Activated T-helper 2 cell treated with anti-CD3 and anti-CD28 coated beads, Interferon-gamma antibody, Interleukin-2, Interleukin-4, amounts not matched to agents 10 μg/mL and 5 μg/mL and 100 μg/mL, durations not matched to agents 14 hours and 24 hours and 36 hours (primary cell): ENCODE measurements at regions not wholly inside any gene's neighbourhood (a gene's known extent, or its start where the extent isn't known, plus 50 kb on each side); places are given as distances from the start of the nearest gene placed in this dataset.

ENCODE experiments used
- DNase-seq: peaks from one replicate; pipeline ENCODE4 v3.0.0; 2021; ENCODE audit warnings: low spot score
- H3K27ac Mint-ChIP-seq: one replicate; pipeline ENCODE4 v1.8.0; 2021; ENCODE audit warnings: mixed read lengths
- H3K27me3 Mint-ChIP-seq: one replicate; pipeline ENCODE4 v1.8.0; 2021; ENCODE audit warnings: low read depth, mixed read lengths
- H3K36me3 Mint-ChIP-seq: one replicate; pipeline ENCODE4 v1.8.0; 2021; ENCODE audit warnings: low read depth, mixed read lengths
- H3K4me1 Mint-ChIP-seq: one replicate; pipeline ENCODE4 v1.8.0; 2021; ENCODE audit warnings: low read depth, mixed read lengths
- H3K4me3 Mint-ChIP-seq: one replicate; pipeline ENCODE4 v1.8.0; 2021; ENCODE audit warnings: low read depth, mild to moderate bottlenecking, moderate library complexity, mixed read lengths
- H3K9me3 Mint-ChIP-seq: one replicate; pipeline ENCODE4 v1.8.0; 2021; ENCODE audit warnings: mixed read lengths
- intact Hi-C: fragments of 100-400 bp; cut with micrococcal nuclease; formaldehyde crosslinking; loops from one replicate; pipeline ENCODE4 v1.15.1; 2023

DNA sequence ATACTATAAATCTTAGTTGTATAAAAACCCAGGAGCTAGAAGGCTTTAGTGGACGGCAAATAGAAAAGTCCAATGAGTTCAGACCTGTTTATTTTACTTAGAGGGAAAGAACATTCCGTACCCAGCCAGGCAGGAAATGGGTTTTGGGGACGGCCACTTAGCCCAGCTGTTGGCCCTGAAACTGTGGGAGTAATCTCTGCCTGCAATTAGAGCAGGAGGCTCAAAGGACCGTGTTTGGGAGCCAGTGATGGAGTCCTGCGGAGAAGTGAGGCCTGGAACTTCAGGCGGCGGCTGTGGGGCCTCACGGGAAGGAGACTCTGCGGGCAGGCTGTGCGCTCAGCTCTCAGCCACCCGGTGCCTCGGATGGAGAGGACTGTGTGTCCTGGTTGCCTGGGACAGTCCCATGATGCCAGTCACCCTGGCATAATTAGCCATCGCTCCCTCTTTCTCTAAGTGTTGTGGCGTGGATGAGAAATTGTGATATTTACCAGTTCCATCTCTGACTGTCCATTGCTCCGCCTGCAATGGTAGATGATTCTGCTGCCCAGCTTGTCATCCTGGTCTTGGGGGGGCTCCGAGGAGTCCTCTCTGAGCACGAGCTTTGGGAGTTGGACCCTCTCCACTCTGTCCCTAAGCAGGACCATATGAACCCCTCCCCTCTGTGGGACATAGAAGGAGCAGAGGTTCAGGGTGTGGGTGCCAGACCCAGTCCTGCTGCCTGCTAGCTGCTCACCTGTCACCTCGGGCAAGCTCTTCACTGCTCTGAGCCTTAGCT lies 530.3 kb downstream of the TBC1D22A start:
- Mint-ChIP-seq H3K4me1 (no peaks in the 10 kb centered on the region), H3K27me3 (no peaks in the 10 kb centered on the region), H3K27ac (no peak overlapping the region), H3K36me3 (no peaks in the 10 kb centered on the region), H3K9me3 (no peaks in the 10 kb centered on the region), H3K4me3 (no peak overlapping the region)
- intact Hi-C loops: no loop called here
- DNase-seq: no peak

DNA sequence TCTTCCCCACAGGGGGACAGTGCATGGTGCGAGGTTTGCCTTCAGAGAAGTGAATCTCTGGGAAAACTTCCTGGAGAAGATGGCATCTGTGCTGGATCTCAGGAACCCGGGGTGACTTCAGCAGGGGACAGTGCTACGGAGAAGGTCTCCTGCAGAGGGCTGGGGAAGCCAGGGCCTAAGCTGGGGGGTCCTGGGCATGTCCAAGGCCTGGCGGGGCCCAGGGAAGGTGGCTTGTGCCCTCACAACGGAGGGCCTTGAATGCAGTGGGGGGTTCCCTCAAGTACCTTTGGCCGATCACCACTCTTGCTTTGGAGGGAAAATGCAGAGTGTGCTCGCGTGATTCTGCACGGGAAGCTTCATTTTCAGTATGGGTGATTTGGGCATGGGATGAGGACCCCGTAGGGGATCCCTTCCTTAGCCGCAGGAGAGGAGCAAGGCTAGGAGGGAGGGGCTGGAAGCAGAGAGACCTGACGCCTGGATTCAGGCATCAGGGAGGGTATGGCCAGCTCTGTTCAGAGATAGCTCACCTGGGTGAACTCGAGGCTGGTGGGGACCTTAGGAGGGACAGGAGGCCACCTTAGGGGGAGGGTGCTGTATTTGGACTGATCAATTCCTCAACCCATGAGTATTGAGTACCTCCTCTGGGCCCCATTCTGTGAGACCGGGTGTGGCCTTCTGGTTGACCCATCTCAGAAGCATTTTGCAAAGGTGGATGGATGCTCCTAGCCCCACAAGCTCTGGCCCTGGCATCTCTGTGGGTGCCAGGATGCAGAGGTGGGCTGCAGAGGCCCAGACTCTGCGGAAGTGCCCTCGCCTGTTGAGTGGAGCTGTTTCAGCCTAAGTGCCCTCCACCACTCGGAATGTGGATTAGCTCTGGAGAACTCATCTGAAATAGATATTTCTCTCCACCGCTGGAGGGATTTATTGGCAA lies 529.4 kb downstream of the TBC1D22A start:
- H3K27me3 Mint-ChIP-seq: no peaks in the 10 kb centered on the region
- no peak overlapping the region for H3K4me3 Mint-ChIP-seq
- no peak overlapping the region for H3K27ac Mint-ChIP-seq
- no peaks in the 10 kb centered on the region for H3K36me3 Mint-ChIP-seq
- DNase-seq: no peak
- intact Hi-C loops: no loop called here
- H3K9me3 Mint-ChIP-seq: no peaks in the 10 kb centered on the region
- no peaks in the 10 kb centered on the region for H3K4me1 Mint-ChIP-seq

DNA sequence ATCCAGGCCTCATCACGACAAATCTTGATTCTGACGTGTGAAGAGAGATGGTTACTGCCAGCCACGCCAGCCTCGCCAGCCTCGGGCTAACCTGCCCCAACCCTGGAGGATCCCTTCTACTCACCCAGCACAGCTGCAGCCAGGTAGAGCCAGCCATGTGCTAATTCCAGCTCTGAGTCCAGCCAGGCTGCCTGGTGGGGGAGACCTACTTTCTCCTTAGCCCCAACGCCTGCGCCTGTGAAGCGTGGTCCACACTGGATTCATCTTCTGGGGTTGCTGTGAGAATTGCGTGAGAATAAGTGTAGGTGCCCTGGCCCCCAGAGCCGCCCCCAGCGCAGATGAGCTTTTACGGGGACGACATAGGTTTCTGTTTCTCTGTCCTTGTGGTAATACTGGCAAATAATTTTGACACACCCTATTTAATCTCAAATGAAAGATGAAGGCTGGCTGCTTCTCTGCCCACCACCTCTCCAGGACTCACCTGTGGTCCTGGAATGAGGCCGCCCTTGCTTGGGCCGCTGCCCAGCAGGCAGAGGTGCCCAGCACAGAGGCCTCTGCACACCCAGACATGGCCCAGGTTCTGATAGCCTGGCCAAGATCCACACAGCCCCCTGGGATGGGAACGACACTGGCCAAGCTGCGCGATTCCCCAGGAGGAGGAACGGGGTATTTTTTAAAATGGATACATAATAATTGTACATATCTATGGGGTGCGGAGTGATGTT lies 528.4 kb downstream of the TBC1D22A start:
- DNase-seq: no peak
- Mint-ChIP-seq H3K9me3 (no peaks in the 10 kb centered on the region), H3K36me3 (no peaks in the 10 kb centered on the region), H3K4me1 (no peaks in the 10 kb centered on the region), H3K27ac (no peak overlapping the region), H3K27me3 (no peaks in the 10 kb centered on the region), H3K4me3 (no peak overlapping the region)
- intact Hi-C loops: no loop called here

DNA sequence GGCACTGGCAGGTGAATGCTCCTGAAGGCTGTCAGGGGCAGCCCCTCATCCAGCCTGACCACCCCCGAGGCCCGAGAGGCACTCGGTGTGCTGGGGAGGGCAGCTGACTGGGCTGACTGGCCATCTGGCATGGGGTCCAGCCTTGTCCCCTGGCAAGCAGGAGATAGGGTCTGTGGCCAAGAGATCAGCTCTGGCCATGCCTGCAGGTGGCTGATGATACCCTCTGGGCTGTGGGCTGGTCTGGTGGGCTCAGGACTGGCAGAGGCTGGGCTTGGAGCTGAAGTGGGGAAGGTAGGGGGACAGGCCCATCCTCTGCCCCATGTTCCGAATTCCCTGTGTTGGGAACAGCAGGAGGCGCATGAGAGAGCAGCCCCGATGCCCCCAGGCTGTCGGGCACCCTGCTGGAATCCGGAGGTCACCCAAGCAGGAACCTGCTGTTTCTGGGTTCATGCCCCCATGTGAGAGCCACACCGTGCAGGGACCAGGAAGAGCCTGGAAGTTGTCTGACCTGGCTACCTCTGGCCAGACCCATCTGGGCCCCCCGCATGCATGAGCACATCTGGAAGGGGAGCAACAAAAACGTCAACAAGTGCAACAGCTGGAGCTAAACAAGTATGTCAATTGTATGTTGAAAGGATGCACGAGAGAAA lies 527.0 kb downstream of the TBC1D22A start:
- intact Hi-C loops: no loop called here
- Mint-ChIP-seq H3K4me1 (no peaks in the 10 kb centered on the region), H3K4me3 (no peak overlapping the region), H3K9me3 (no peaks in the 10 kb centered on the region), H3K27me3 (no peaks in the 10 kb centered on the region), H3K27ac (no peak overlapping the region), H3K36me3 (no peaks in the 10 kb centered on the region)
- no peak for DNase-seq

DNA sequence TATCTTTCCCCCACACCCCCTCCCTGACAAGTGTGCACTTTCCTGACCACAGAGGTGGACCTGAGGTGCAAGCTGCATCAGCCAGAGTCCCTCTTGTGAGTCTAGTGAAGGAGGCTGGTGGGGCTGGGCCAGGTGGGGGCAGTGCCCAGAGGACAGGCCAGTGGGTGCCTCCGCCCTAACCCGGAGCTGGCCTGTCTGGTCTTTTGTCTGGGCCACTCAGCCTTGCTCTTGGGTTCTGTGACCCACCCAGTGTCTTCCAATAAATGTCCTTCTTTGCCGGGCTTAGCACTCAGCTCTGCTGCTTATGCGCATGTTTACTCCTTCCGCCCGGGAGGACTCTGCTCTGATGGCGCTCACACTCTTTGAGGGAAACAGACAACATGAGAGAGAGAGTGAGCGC lies 526.2 kb downstream of the TBC1D22A start:
- no peak overlapping the region for H3K27ac Mint-ChIP-seq
- no peak overlapping the region for H3K4me3 Mint-ChIP-seq
- no peaks in the 10 kb centered on the region for H3K27me3 Mint-ChIP-seq
- no peak for DNase-seq
- no peaks in the 10 kb centered on the region for H3K9me3 Mint-ChIP-seq
- H3K36me3 Mint-ChIP-seq: no peaks in the 10 kb centered on the region
- H3K4me1 Mint-ChIP-seq: no peaks in the 10 kb centered on the region
- intact Hi-C loops: no loop called here

DNA sequence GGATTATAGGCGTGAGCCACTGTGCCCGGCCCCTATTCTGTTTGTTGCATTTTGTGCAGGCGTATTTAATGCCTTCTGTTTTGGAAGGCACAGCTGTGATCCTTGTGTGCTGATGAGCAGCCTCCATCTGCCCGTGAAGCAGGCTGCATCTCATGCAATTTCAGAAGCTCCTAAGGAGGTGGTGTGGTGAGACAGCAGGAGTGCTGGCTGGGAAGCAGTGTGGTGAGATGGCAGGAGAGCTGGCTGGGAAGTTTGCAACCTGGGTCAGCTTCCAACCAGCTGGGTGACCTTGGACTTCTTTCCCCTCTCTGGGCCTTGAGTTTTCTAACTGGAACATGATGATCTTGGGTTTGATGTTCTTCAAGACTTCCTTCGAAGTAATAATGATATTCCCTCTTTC lies 525.1 kb downstream of the TBC1D22A start:
- no peak for DNase-seq
- H3K36me3 Mint-ChIP-seq: no peaks in the 10 kb centered on the region
- H3K9me3 Mint-ChIP-seq: no peaks in the 10 kb centered on the region
- no peaks in the 10 kb centered on the region for H3K4me1 Mint-ChIP-seq
- intact Hi-C loops: no loop called here
- H3K27me3 Mint-ChIP-seq: no peaks in the 10 kb centered on the region
- no peak overlapping the region for H3K4me3 Mint-ChIP-seq
- H3K27ac Mint-ChIP-seq: no peak overlapping the region

DNA sequence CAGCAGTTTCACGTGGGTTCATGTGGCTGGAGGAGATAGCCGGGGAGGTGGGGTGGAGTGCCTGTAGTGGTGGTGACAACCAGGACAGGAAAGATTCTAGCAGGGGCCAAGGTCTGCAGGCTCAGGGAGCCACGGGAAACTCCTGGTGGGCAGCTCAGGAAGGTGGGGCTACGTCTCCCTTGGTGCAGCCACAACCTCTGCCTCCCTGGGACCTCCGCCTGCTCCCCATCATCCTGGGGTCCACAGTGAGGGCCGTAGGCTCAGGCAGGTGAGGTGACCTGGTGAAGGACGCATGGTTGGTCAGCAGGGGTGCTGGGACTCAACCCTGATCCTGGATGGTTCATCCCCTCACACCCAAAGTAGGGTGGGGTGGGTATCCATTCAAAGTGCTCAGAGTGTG lies 524.1 kb downstream of the TBC1D22A start:
- Mint-ChIP-seq H3K4me3 (no peak overlapping the region), H3K27me3 (no peaks in the 10 kb centered on the region), H3K27ac (no peak overlapping the region), H3K9me3 (no peaks in the 10 kb centered on the region), H3K36me3 (no peaks in the 10 kb centered on the region), H3K4me1 (no peaks in the 10 kb centered on the region)
- no peak for DNase-seq
- intact Hi-C loops: no loop called here

DNA sequence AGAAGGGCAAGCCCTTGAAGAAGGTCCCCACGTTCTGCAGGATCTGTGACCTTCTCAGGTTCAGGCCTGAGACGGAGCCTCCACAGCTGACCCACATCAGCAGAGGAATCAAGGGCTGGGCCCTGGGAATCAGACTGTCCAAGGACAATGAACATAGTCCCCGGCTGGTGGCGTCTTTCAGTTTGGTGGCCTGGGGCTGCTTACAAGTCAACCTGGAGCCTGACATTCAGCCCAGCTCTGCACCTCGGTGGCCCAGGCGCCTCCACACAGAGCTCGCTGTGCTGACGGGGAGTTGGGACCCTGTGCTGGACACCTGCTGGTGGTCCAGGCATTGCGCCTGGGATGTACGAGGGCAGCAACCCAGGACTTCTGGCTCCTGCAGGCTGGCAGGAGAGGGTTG lies 523.5 kb downstream of the TBC1D22A start:
- H3K4me1 Mint-ChIP-seq: no peaks in the 10 kb centered on the region
- H3K27me3 Mint-ChIP-seq: no peaks in the 10 kb centered on the region
- H3K36me3 Mint-ChIP-seq: no peaks in the 10 kb centered on the region
- no peak for DNase-seq
- intact Hi-C loops: no loop called here
- H3K9me3 Mint-ChIP-seq: no peaks in the 10 kb centered on the region
- no peak overlapping the region for H3K4me3 Mint-ChIP-seq
- H3K27ac Mint-ChIP-seq: no peak overlapping the region

DNA sequence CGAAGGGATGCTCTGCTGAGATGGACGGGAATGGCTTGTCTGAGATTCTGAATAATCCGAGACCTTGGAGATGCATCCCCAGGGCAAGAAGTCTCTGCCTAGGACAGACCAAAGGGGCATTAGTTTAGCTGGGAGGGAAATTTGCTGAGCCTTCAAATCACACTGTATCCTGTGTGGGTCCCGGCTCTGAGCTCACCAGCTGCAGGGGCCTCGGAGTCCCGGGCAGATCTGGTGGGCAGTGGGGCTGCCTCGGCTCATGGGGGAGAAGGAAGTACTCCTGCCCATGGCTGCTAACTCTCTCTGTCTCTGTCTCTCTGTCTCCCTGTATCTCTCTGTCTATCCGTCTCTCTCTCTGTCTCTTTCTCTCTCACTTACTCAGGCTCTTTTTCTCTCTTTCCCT lies 522.4 kb downstream of the TBC1D22A start:
- no peaks in the 10 kb centered on the region for H3K36me3 Mint-ChIP-seq
- DNase-seq: no peak
- no peaks in the 10 kb centered on the region for H3K4me1 Mint-ChIP-seq
- no peak overlapping the region for H3K27ac Mint-ChIP-seq
- no peak overlapping the region for H3K4me3 Mint-ChIP-seq
- intact Hi-C loops: no loop called here
- no peaks in the 10 kb centered on the region for H3K9me3 Mint-ChIP-seq
- H3K27me3 Mint-ChIP-seq: no peaks in the 10 kb centered on the region

DNA sequence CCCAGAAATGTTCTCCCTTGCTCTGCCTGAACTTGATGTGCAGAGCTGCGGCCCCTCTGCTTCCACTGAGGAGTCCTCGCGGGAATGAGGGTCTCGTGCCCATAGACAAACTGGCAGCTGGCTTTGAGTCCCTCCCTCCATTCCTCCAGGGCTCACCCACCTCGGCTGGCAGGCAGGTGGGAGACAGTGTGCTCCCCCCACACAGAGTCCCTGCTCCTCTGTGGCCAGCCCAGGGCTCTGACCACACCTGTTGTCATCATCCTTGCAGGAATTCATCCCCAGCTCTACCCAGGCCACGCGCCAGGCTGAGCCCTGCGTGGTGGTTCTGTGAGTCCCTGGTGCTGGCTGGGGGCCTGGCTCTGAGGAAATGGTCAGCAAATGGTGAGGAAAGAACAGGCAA lies 521.9 kb downstream of the TBC1D22A start:
- H3K4me3 Mint-ChIP-seq: no peak overlapping the region
- no peaks in the 10 kb centered on the region for H3K4me1 Mint-ChIP-seq
- DNase-seq: no peak
- no peaks in the 10 kb centered on the region for H3K27me3 Mint-ChIP-seq
- H3K27ac Mint-ChIP-seq: no peak overlapping the region
- H3K9me3 Mint-ChIP-seq: no peaks in the 10 kb centered on the region
- H3K36me3 Mint-ChIP-seq: no peaks in the 10 kb centered on the region
- intact Hi-C loops: no loop called here

DNA sequence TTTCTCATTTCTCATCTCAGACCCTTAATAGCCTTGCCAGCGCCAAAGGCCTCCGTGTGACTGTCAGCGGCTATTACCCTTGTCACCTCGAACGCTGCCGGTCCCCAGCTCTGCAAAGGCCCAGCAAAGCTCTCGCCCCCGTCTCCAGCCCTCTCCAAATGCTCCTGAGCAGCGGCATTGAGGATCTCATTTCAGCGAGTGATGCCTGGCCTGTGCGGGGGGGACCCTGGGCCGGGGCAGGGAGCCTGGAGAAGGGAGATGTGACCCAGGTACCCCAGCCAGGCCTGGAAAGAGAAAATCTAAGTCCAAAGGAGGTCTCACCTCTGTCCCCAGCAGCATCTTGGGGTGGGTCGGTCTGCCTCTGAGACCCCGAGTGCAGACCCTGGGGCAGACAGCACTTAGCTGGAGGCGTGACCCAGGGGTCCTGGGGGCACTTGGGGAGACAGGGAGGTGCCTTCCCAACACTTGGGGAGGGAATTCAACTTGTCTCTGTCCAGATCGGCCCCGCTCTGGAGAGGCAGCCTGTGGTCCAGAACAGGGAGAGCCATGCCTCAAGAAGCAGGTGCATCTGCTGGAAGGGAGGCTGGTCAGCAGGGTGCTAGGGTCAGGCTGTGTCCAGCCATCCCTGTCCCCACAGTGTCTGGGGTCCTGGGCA lies 521.3 kb downstream of the TBC1D22A start:
- DNase-seq: no peak
- Mint-ChIP-seq H3K36me3 (no peaks in the 10 kb centered on the region), H3K4me1 (no peaks in the 10 kb centered on the region), H3K9me3 (no peaks in the 10 kb centered on the region), H3K27ac (no peak overlapping the region), H3K4me3 (no peak overlapping the region), H3K27me3 (no peaks in the 10 kb centered on the region)
- intact Hi-C loops: no loop called here

DNA sequence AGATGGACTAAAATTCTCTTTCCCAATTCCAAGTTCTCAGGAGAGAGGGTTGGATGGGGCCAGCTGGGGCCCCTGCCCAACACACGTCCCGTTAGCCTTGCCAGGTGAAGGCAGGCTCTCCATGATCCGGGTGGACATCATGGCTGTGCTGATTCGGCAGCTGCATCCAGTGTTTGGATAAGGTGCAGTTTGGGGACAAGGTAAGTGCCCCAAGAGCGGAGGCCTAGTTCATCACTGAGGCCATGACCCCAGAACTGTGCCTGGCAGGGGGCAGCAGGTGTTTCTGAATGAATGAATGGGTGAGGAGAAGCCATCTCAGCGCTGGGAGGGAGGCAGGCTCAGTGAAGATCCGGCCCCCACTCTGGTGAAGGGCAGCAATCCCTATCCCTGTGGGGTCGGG lies 520.4 kb downstream of the TBC1D22A start:
- Mint-ChIP-seq H3K4me1 (no peaks in the 10 kb centered on the region), H3K4me3 (no peak overlapping the region), H3K9me3 (no peaks in the 10 kb centered on the region), H3K36me3 (no peaks in the 10 kb centered on the region), H3K27ac (no peak overlapping the region), H3K27me3 (no peaks in the 10 kb centered on the region)
- no peak for DNase-seq
- intact Hi-C loops: no loop called here
